GM12864 (cell line): ENCODE measurements at regions not wholly inside any gene's neighbourhood (a gene's known extent, or its start where the extent isn't known, plus 50 kb on each side); places are given as distances from the start of the nearest gene placed in this dataset.

Experiments
- DNase-seq: peaks from one replicate; pipeline ENCODE4 v3.0.0-alpha.2; 2011; ENCODE audit warnings: low read depth
- H3K4me3 ChIP-seq: 2 replicates; pipeline ENCODE4 v1.5.1; 2011; ENCODE audit warnings: mild to moderate bottlenecking, low read depth, low read length, control low read depth
- TF ChIP-seq, protein P1 (sequence below): IDR thresholded peaks from 2 replicates; pipeline ENCODE4 v1.5.1; 2011; ENCODE audit warnings: low read depth, mild to moderate bottlenecking, moderate library complexity, low read length, control low read depth, inconsistent platforms; ENCODE audit errors: missing control alignments

DNA sequence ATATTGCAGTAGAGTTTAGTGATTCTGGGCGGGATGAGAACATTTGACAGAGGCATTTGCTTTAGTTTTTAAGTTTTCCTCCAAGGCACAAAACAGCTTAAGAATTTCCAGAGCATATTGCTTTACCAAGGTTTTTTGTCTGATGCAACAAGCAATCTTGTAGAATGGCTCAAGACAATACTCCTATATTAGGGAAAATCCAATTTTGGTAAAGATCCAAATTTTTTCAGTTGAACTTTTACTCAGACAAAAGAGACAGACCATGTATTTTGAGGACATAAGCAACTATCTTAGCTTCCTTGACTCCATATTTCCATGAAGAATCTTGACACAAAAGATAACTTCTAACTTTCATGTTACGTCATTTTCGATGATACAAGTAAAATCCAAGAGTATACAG is 92.3 kb upstream of the NANOS1 start:
- H3K4me3 ChIP-seq = no peak overlapping the region
- no peak for DNase-seq
- TF ChIP-seq, protein P1, sequence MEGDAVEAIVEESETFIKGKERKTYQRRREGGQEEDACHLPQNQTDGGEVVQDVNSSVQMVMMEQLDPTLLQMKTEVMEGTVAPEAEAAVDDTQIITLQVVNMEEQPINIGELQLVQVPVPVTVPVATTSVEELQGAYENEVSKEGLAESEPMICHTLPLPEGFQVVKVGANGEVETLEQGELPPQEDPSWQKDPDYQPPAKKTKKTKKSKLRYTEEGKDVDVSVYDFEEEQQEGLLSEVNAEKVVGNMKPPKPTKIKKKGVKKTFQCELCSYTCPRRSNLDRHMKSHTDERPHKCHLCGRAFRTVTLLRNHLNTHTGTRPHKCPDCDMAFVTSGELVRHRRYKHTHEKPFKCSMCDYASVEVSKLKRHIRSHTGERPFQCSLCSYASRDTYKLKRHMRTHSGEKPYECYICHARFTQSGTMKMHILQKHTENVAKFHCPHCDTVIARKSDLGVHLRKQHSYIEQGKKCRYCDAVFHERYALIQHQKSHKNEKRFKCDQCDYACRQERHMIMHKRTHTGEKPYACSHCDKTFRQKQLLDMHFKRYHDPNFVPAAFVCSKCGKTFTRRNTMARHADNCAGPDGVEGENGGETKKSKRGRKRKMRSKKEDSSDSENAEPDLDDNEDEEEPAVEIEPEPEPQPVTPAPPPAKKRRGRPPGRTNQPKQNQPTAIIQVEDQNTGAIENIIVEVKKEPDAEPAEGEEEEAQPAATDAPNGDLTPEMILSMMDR = no peak

- no peak for DNase-seq
- no peak overlapping the region for H3K4me3 ChIP-seq
These were observed 90.1 kb upstream of the NANOS1 start for GRCh38 chr10:118939211-118940007.

GRCh38 chr10:118940386-118940785 is 89.1 kb upstream of the NANOS1 start:
- no peak for DNase-seq
- TF ChIP-seq, protein P1 = no peak
- H3K4me3 ChIP-seq = no peak overlapping the region

More at GRCh38 chr10:118939211-118940007, 90.1 kb upstream of the NANOS1 start:
- TF ChIP-seq, protein P1 = no peak

GRCh38 chr10:118943253-118943652 is 86.3 kb upstream of the NANOS1 start:
- DNase-seq = no peak

DNA sequence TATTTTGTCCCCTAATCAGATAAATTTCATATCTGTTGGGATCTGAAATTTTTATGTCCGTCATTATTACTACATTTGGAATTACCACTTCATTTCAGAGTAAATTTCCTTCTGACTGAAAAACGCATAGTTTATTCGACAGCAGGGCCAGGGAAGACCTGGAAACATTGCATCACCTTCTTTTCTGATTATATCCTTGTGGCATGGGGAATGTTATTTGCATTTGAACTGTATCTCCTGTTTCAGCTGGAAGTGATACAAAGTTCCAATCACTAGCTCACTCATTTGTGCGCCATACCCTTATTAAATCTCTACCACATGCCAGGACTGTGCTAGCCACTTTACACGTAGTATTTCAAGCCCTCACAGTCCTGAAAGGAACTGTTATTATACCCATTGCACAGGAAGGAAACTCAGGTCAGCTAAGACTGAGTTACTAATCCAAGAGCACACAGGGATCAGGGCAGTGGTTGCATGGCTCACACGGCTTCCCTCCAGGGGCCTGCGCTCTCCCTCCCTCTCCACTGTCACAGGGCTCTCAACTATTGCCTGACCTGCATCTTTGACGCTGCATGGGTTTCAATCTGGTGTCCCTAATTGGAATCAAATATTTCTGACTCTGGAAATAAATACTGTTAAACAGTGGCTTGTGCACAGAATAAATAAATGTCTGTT is 84.4 kb upstream of the NANOS1 start:
- DNase-seq = no peak
- TF ChIP-seq, protein P1 = no peak
- H3K4me3 ChIP-seq = no peak overlapping the region

More at GRCh38 chr10:118943253-118943652, 86.3 kb upstream of the NANOS1 start:
- H3K4me3 ChIP-seq = no peak overlapping the region
- TF ChIP-seq, protein P1 = no peak

DNA sequence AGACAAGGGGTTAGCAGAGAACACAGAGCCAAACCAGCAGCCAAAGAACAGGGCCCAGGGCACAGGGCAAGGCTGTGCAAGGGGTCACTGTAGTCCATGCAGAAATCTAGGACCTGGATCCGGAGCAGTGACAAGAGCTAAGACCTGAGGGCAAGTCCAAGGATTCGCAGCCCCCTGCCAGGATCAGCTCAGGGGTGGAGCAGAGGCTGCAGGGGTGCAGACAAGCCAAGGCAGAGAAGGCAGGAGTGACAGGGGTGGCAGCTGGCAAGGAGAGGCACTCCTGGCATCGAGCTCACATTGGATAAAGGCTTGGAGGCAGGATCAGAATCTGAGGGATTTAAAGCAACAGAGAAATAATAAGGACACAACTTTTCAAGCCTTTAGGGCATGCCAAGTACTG is 80.7 kb upstream of the NANOS1 start:
- no peak overlapping the region for H3K4me3 ChIP-seq
- TF ChIP-seq, protein P1 = no peak
- no peak for DNase-seq

DNA sequence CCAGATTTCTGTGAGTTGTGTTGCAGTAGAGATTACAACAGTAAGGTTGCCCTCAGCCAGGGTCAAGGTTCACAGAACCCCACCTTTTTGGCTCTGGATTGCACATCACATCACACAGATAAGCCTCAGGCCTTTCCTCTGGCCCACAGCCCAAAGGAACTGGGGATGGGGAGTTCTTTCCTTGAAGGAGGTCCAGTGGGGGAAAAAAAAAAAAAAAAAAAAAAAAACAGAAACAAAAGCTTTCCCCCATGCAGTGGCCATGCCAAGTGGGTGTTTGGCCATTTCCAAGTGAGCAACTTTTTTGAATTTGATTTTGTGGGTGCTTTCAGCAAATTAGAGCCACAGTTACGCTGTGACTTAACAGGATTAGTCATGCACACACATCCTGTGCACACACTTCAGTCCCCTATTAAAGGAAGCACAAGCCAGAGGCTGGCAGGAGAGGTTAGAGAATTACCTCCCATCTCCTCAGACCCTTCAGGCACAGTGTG is 79.3 kb upstream of the NANOS1 start:
- TF ChIP-seq, protein P1 = no peak
- DNase-seq = no peak
- no peak overlapping the region for H3K4me3 ChIP-seq
